Amniotic stem cell (primary cell): ENCODE measurements at regions not wholly inside any gene's neighbourhood (a gene's known extent, or its start where the extent isn't known, plus 50 kb on each side); places are given as distances from the start of the nearest gene placed in this dataset.

Source experiments
- DNase-seq: peaks from one replicate; lab custom pipeline; 2025; lab: John Stamatoyannopoulos, UW

GRCh38 chr7:94231305-94231704 is 163.4 kb upstream of the COL1A2 start:
- DNase-seq = no peak

DNA sequence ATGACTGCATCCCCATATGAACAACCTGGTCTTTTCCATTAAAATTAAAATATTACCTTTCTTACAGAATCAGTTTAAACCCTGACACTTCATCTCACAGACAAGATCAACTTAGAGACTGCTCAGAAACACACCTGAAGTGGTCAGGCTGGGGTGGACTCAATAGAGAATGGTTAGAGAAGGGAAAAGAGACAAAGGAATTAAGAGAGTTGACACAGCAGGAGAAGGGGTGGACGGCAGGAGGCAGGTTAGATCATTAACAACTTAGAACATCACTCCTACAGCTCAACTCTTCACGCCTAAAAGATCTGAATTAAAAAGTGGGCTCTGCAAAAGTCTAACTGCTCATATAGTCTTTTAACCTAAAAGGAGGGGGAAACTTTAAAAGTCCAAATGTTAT is 157.7 kb upstream of the COL1A2 start:
- DNase-seq = no peak

DNA sequence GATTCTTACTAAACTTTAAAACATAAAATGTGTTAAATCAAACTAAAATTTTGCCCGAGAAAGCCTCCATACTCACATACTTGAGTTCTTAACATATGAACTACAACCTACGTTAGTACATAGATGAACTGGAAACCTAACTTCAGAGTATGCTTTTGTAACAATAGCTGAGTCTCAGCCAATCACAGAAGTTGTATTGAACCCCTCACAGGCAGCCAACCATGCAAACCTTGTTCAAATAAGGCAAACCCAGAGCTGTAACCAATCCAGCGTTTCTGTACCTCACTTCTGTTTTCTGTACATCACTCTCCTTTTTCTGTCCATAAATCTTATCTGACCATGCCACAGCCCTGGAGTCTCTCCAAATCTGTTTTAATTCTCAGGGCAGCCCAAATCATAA is 157.3 kb upstream of the COL1A2 start:
- no peak for DNase-seq

GRCh38 chr7:94239661-94240234 is 154.9 kb upstream of the COL1A2 start:
- no peak for DNase-seq

DNA sequence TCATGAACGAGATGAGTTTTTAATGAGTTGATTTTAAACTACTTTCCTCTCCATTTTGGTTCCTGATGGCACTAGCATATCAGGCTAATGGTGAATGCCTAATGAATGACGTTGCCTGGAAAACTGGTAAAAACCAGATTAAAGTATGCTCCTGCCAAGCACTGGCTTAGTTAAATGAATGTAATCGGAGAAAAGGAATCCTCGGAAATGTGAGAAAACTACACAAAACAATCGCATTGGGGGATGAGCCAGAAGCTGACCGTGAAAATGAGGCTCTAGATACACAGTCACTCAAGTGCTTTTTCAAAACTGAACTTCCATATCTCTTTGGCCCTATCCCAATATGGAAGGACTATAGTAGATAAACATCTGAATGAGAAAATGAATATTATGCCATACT is 153.8 kb upstream of the COL1A2 start:
- no peak for DNase-seq

DNA sequence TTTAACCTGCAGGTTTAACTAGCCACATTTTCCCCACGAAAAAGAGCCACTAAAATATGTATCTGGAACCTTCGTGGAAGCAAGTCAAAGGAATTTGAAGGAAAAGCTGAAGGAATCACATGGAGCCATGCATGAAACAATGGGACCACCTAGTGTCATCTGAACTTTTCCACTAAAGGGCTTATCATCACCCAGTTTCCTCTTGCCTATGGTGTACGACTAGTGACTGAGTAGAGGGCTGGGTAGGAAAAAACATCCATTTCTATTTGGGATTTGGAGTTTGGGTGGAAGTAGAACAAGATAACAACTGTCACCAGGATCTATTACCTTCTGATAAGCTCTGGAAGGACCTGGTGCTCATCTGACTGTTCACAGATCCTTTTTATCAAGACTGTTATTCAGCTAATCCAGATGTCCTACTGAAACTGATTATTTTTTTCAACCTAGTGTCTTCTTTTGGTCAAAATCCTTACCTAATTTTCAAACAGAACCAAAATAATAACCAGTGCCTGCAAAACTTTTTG is 153.2 kb upstream of the COL1A2 start:
- DNase-seq = no peak

- DNase-seq = no peak
These were observed 151.5 kb upstream of the COL1A2 start for GRCh38 chr7:94243066-94243711.

DNA sequence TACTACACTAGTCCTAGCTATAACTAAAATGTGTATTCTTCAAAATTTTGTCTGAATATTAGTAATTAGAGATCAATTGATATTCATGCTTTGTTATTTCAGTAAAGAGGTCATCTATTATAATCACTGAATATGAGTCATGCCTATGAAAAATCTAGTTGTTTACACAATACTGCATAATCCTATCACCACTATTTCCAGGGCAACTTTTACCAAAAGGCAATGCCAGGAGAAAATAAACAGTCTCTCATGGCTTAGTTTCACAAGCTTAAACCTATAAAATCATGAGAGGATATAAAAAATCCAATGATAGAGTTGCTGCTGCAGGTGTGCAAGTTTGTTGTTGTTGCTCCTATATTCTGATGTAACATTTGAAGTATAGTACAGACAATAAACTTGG is 149.9 kb upstream of the COL1A2 start:
- DNase-seq = no peak

GRCh38 chr7:94245500-94245899 is 149.2 kb upstream of the COL1A2 start:
- DNase-seq = no peak

- no peak for DNase-seq
These were observed 146.7 kb upstream of the COL1A2 start for GRCh38 chr7:94247970-94248369.

DNA sequence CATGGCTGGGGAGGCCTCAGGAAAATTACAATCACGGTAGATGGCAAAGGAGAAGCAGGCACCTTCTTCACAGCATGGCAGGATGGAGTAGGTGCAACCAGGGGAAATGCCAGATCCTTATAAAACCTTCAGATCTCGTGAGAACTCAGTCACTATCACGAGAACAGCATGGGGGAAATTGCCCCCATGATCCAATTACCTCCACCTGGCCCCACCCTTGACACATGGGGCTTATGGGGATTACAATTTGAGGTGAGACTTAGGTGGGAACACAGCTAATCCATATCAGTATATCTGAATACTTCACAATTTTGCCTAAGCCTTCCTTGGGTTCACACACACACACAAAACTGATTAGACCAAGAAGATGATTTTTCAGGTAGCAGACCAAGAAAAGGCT is 145.1 kb upstream of the COL1A2 start:
- no peak for DNase-seq

DNA sequence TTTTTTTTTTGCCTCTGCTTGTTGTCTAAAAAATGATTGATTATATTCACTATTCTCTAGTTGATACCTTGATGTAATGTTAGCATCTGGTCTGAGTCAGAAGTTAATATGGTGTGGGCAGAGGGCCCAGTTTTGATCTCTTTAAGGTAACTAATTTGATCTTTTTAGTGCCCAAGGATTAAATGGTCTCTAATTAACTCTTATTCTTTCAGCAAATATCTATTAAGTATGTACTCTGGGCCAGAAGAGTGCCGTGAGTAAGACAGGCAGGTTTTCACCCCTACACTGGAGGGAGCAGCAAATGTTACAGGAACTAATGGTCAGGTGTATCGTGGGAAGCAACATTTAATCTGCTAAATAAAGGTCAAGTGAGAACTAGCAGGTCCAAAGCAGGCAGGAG is 144.6 kb upstream of the COL1A2 start:
- no peak for DNase-seq

- DNase-seq = no peak
These were observed 143.7 kb upstream of the COL1A2 start for GRCh38 chr7:94250987-94251386.

GRCh38 chr7:94252124-94252523 is 142.6 kb upstream of the COL1A2 start:
- DNase-seq = no peak

DNA sequence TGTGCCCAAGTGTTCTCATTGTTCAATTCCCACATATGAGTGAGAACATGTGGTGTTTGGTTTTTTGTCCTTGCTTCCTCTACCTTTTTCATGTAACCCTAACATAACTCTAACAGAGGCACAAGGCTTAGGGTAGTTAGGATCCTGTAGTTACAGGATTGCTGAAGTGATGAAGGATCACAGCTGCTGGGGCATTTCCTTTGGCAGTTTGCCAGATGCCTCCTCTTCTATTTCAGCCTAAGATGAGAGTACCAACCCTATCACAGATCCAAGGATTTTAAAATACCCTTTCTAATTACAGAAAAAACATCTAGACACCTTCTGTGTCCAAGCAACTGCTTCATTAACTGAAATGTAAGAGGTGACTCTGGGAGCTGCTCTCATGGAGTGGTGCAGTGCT is 141.7 kb upstream of the COL1A2 start:
- no peak for DNase-seq

DNA sequence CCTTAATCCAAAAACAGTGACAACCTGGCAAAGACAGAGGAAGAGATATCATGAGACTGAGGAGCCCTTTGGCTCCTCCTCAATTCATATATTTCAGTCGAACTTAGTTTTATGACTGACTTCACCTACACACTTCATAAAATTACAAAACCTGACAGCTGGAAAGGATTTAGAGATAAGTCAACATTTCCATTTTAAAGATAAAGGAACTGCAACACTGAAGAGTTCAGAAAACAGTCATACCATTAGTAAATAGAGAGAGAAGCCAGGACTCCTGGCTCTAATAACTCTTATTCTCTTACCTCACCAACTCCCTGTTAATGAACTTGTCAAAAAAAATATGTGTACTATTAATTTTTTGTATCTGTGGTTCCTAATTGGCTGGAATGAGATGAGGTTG is 141.0 kb upstream of the COL1A2 start:
- no peak for DNase-seq

- DNase-seq = no peak
These were observed 136.0 kb upstream of the COL1A2 start for GRCh38 chr7:94258418-94259300.

DNA sequence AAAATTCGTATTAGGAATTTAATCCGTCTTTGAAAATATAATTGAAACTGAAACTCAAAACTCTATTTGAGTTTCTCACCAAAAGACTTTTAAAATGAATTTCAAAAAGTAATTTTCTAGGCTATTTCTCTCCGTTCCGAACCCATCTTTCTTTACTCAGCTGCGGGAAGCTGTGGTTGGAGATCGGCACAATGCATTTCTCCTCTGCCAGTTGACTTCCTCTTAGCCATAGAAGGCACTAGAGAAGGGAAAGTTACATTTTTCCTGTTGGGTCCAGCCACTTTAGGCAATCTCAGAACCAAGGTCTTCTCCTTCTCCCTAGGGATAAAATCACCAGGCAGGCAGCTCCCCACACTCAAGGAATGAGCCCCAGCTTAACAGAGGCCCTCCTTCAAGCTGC is 133.6 kb upstream of the COL1A2 start:
- no peak for DNase-seq

GRCh38 chr7:94264756-94265155 is 129.9 kb upstream of the COL1A2 start:
- DNase-seq = no peak

- no peak for DNase-seq
These were observed 129.2 kb upstream of the COL1A2 start for GRCh38 chr7:94265456-94265855.

DNA sequence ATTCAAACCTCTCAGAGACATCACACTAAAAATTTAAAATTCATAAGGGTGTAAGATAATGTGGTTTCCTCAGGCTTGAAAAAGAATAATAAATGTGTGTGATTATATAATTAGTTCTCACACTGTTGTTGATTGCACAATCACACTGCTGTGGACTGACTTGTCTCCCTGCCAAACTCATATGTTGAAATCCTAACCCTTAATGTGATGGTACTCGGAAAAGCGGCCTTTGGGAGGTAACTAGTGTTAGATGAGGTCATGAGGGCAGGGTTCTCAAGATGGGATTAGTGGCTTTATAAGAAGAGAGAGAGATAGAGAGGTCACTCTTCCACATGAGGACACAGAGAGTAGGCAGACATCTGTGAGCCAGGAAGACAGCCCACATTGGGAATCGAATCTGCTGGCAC is 128.5 kb upstream of the COL1A2 start:
- DNase-seq = no peak

GRCh38 chr7:94270772-94271171 is 123.9 kb upstream of the COL1A2 start:
- no peak for DNase-seq
